Muscle of leg (tissue), 3 donors: ENCODE measurements at regions not wholly inside any gene's neighbourhood (a gene's known extent, or its start where the extent isn't known, plus 50 kb on each side); places are given as distances from the start of the nearest gene placed in this dataset.

ENCODE experiments used
- DNase-seq: peaks from one replicate; pipeline ENCODE4 v3.0.0; 2013
- H3K27ac ChIP-seq: one replicate; pipeline ENCODE4 v1.5.1; 2013; ENCODE audit warnings: mild to moderate bottlenecking, low read length, control low read depth
- H3K27me3 ChIP-seq: one replicate; pipeline ENCODE4 v1.6.1; 2013; ENCODE audit warnings: low read length; ENCODE audit not compliant: control insufficient read depth, insufficient read depth
- H3K36me3 ChIP-seq: one replicate; pipeline ENCODE4 v1.6.1; 2013; ENCODE audit warnings: low read length; ENCODE audit not compliant: control insufficient read depth, insufficient read depth
- H3K4me1 ChIP-seq: one replicate; pipeline ENCODE4 v1.6.1; 2013; ENCODE audit warnings: low read length; ENCODE audit not compliant: control insufficient read depth, insufficient read depth
- H3K4me3 ChIP-seq: one replicate; pipeline ENCODE4 v1.5.1; 2013; ENCODE audit warnings: low read length, control low read depth
- H3K9me3 ChIP-seq: replicated peaks from 2 replicates; pipeline ENCODE4 v1.6.1; 2013; ENCODE audit warnings: low read depth, low read length; ENCODE audit not compliant: control insufficient read depth
- WGBS: methylation state at CpG from one replicate; pipeline ENCODE4 v1.1.5; 2013; ENCODE audit warnings: missing lambda C conversion rate; ENCODE audit not compliant: insufficient coverage; 5-methylcytosine and 5-hydroxymethylcytosine counted together

DNA sequence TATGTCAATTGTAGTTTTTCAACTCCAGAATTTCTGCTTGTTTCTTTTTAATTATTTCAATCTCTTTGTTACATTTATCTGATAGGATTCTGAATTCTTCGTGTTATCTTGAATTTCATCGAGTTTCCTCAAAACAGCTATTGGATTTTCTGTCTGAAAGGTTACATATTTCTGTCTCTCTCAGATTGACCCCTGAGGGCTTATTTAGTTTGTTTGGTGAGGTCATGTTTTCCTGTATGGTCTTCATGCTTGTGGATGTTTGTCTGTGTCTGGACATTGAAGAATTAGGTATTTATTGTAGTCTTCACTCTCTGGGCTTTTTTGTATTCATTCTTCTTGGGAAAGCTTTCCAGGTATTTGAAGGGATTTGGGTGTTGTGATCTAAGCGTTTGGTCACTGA lies 85.6 kb downstream of the SNAPC1 start:
- no peak for DNase-seq
- 100% methylated on average over 1 of the region's 3 CpGs for WGBS
- Histone ChIP-seq H3K4me3 (no peak overlapping the region), H3K9me3 (peaks cover 3% of the 10 kb centered on the region), H3K27ac (no peak overlapping the region), H3K36me3 (no peaks in the 10 kb centered on the region), H3K27me3 (no peaks in the 10 kb centered on the region), H3K4me1 (no peaks in the 10 kb centered on the region)

DNA sequence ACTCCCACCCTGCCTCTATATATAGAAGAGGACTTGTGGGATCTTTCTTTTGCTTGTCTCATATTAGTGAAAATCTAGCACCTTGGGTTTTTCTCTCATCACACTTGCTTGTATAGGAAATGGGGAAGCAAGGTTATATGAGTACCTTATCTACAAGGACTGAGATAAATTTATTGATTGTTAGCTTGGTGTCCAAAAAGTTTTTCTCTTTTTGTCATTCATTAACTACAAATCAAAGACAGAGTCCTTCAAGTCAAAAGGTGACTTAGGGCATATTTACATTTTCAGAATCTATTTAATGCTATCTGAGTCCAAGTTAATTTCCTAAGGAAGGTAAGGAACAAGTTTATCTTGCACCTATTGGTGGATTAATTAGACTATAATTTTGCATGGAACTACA lies 92.7 kb downstream of the SNAPC1 start:
- DNase-seq, result no peak
- Histone ChIP-seq H3K27ac (no peak overlapping the region), H3K36me3 (no peaks in the 10 kb centered on the region), H3K27me3 (no peaks in the 10 kb centered on the region), H3K4me1 (no peaks in the 10 kb centered on the region), H3K9me3 (no peaks in the 10 kb centered on the region), H3K4me3 (no peak overlapping the region)

GRCh38 chr14:61860294-61860918 lies 98.2 kb downstream of the SNAPC1 start:
- H3K4me3 ChIP-seq, result no peak overlapping the region
- H3K9me3 ChIP-seq, result no peaks in the 10 kb centered on the region
- DNase-seq, result peak; percentile 30
- H3K4me1 ChIP-seq, result no peaks in the 10 kb centered on the region
- no peaks in the 10 kb centered on the region for H3K27me3 ChIP-seq
- H3K36me3 ChIP-seq, result no peaks in the 10 kb centered on the region
- 50% methylated on average over 1 of the region's 1 CpG for WGBS
- no peak overlapping the region for H3K27ac ChIP-seq

- no peak overlapping the region for H3K27ac ChIP-seq
- H3K27me3 ChIP-seq, result no peaks in the 10 kb centered on the region
- H3K9me3 ChIP-seq, result no peaks in the 10 kb centered on the region
- H3K4me3 ChIP-seq, result no peak overlapping the region
- H3K36me3 ChIP-seq, result no peaks in the 10 kb centered on the region
- WGBS, result 89% methylated on average over 3 of the region's 7 CpGs
- no peaks in the 10 kb centered on the region for H3K4me1 ChIP-seq
- DNase-seq, result no peak
Measured at GRCh38 chr14:61861320-61861865, 99.2 kb downstream of the SNAPC1 start.

DNA sequence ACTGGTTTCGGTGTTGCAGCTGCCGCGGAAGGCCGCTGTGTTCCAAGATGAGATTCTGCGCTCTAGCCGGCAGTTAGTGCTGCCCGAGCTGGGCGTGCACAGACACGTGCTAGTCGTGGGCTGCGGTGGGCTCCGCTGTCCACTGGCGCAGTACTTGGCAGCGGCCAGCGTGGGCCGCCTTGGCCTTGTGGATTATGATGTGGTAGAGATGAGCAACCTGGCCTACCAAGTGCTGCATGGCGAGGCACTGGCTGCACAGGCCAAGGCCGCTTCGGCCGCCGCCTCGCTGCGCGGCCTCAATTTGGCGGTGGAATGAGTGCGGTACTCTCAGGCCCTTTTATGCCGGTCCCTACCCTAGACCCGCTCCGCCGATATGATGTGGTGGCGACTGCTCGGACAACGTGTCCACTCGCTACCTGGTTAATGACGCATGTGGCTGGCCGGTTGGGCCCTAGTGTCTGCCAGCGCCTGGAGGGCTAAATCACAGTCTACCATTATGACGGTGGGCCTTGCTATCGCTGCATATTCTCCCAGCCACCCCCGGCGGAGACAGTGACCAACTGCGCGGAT lies 102.2 kb downstream of the SNAPC1 start:
- no peak overlapping the region for H3K27ac ChIP-seq
- H3K4me1 ChIP-seq, result no peaks in the 10 kb centered on the region
- H3K36me3 ChIP-seq, result no peaks in the 10 kb centered on the region
- no peak overlapping the region for H3K4me3 ChIP-seq
- H3K9me3 ChIP-seq, result no peaks in the 10 kb centered on the region
- no peaks in the 10 kb centered on the region for H3K27me3 ChIP-seq
- DNase-seq, result no peak
- 92% methylated on average over 43 of the region's 43 CpGs for whole genome bisulfite sequencing

GRCh38 chr14:61866932-61867920 lies 105.0 kb downstream of the SNAPC1 start:
- Histone ChIP-seq H3K27ac (no peak overlapping the region), H3K4me1 (no peaks in the 10 kb centered on the region), H3K4me3 (no peak overlapping the region), H3K36me3 (no peaks in the 10 kb centered on the region), H3K9me3 (no peaks in the 10 kb centered on the region), H3K27me3 (no peaks in the 10 kb centered on the region)
- 73% methylated on average over 2 of the region's 6 CpGs for WGBS
- no peak for DNase-seq

GRCh38 chr14:61868846-61869245 lies 106.6 kb downstream of the SNAPC1 start:
- H3K27ac ChIP-seq, result no peak overlapping the region
- H3K9me3 ChIP-seq, result no peaks in the 10 kb centered on the region

GRCh38 chr14:61870163-61870562 lies 107.9 kb downstream of the SNAPC1 start:
- no peaks in the 10 kb centered on the region for H3K9me3 ChIP-seq
- H3K27me3 ChIP-seq, result no peaks in the 10 kb centered on the region
- no CpG with 5 or more reads among the region's 1 CpG for WGBS
- no peak overlapping the region for H3K27ac ChIP-seq
- H3K4me3 ChIP-seq, result no peak overlapping the region
- H3K4me1 ChIP-seq, result no peaks in the 10 kb centered on the region
- no peaks in the 10 kb centered on the region for H3K36me3 ChIP-seq
- no peak for DNase-seq

More at GRCh38 chr14:61868846-61869245, 106.6 kb downstream of the SNAPC1 start:
- no peaks in the 10 kb centered on the region for H3K4me1 ChIP-seq
- H3K36me3 ChIP-seq, result no peaks in the 10 kb centered on the region
- no peak for DNase-seq
- no CpG with 5 or more reads among the region's 1 CpG for WGBS
- no peaks in the 10 kb centered on the region for H3K27me3 ChIP-seq
- no peak overlapping the region for H3K4me3 ChIP-seq

DNA sequence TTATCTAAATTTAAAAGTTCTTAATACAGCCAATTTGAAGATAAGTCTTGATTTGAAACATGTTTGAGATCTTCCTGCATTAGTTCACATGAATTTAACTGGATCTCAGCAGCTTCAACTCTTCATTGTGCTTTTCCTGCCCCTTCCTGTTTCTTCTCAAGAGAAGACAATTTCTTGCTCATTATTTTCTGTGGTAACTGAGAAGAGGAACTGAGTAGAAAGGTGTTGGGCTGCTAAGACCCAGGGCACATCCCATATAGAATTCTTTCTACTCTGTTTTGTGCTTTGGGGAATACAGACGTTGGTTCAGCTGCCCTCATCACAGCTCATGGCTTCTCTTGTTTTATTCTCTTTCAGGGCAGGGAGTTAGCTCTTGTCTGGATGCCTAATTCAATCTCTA lies 110.2 kb downstream of the SNAPC1 start:
- no peaks in the 10 kb centered on the region for H3K36me3 ChIP-seq
- no peaks in the 10 kb centered on the region for H3K9me3 ChIP-seq
- no peak overlapping the region for H3K4me3 ChIP-seq
- no peak for DNase-seq
- WGBS, result no CpG with 5 or more reads among the region's 1 CpG
- no peaks in the 10 kb centered on the region for H3K4me1 ChIP-seq
- H3K27ac ChIP-seq, result no peak overlapping the region
- no peaks in the 10 kb centered on the region for H3K27me3 ChIP-seq

DNA sequence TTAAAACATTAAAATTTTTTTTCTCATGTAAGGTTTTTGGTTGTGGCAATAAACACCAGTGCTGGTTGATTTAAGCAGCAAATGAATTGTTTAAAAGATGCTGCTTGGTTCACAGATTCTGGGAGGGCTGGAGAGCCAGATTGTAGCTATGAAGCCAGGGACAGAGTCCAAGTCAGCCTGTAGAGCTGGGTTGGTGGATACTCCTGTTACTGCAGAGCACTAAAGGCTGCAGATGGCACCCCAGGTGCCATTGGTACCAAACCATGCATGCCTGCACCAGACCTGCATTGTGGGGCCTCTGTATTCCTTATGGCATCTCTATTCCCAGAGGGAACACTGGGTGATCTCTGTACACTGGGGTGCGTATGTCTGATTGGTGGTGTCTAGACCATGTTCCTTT lies 113.3 kb downstream of the SNAPC1 start:
- no peak for DNase-seq
- H3K27me3 ChIP-seq, result no peaks in the 10 kb centered on the region
- H3K36me3 ChIP-seq, result no peaks in the 10 kb centered on the region
- H3K4me1 ChIP-seq, result no peaks in the 10 kb centered on the region
- WGBS, result no CpG with 5 or more reads among the region's 1 CpG
- no peak overlapping the region for H3K4me3 ChIP-seq
- no peaks in the 10 kb centered on the region for H3K9me3 ChIP-seq
- H3K27ac ChIP-seq, result no peak overlapping the region
